T-helper 2 cell treated with Interferon-gamma antibody and Interleukin-4, amounts not matched to agents 5 μg/mL and 100 μg/mL, for 36 hours (primary cell): ENCODE measurements at regions not wholly inside any gene's neighbourhood (a gene's known extent, or its start where the extent isn't known, plus 50 kb on each side); places are given as distances from the start of the nearest gene placed in this dataset.

Source experiments
- DNase-seq: peaks from one replicate; pipeline ENCODE4 v3.0.0; 2021; ENCODE audit warnings: low spot score
- H3K27ac Mint-ChIP-seq: one replicate; pipeline ENCODE4 v1.8.0; 2021; ENCODE audit warnings: mild to moderate bottlenecking, mixed read lengths
- H3K27me3 Mint-ChIP-seq: one replicate; pipeline ENCODE4 v1.8.0; 2021; ENCODE audit warnings: low read depth, mixed read lengths
- H3K36me3 Mint-ChIP-seq: one replicate; pipeline ENCODE4 v1.8.0; 2021; ENCODE audit warnings: low read depth, mixed read lengths
- H3K4me1 Mint-ChIP-seq: one replicate; pipeline ENCODE4 v1.8.0; 2021; ENCODE audit warnings: low read depth, mixed read lengths
- H3K4me3 Mint-ChIP-seq: one replicate; pipeline ENCODE4 v1.8.0; 2022; ENCODE audit warnings: mild to moderate bottlenecking, moderate library complexity, mixed read lengths
- H3K9me3 Mint-ChIP-seq: one replicate; pipeline ENCODE4 v1.8.0; 2021; ENCODE audit warnings: mixed read lengths

DNA sequence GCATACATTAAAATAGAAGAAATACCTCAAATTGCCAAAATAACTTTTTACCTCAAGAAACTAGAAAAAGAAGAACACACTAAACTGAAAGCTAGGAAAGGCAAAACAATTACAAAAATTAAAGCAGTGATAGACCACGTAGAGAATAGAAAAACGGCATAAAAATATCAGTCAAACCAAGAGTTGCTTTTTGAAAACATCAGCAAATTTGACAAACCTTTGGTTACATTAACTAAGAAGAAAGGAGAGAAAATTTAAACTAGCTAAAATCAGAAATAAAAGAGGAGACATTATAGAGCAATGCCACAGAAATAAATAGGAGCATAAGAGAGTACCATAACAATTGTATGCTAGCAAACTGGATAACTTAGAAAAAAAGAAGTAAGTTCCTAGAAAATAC is 553.8 kb downstream of the CCER1 start:
- Mint-ChIP-seq H3K4me3 (no peak overlapping the region), H3K4me1 (no peaks in the 10 kb centered on the region), H3K36me3 (no peaks in the 10 kb centered on the region), H3K27ac (no peak overlapping the region), H3K27me3 (no peaks in the 10 kb centered on the region), H3K9me3 (peaks cover 11% of the 10 kb centered on the region)
- DNase-seq, result no peak

DNA sequence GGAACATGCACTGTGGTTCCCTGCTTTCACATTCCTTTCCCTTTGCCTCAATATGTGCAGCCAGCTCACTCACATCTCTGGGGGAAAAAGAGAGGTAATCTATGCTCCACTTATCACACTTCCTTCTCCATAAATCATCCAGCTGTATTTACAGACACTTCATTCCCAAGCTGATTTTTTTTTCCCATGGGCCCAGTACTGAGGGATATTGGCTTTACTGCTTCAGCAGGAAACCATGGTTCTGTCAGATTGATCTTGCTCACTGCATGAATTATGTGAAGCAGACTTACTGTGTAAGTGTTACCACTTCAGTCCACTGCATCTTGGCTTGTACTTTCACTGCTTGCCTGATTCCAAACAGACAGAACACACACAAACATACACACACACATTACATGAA is 555.6 kb downstream of the CCER1 start:
- Mint-ChIP-seq H3K9me3 (peaks cover 19% of the 10 kb centered on the region), H3K4me3 (no peak overlapping the region), H3K36me3 (no peaks in the 10 kb centered on the region), H3K27ac (no peak overlapping the region), H3K4me1 (no peaks in the 10 kb centered on the region), H3K27me3 (no peaks in the 10 kb centered on the region)
- DNase-seq, result no peak

DNA sequence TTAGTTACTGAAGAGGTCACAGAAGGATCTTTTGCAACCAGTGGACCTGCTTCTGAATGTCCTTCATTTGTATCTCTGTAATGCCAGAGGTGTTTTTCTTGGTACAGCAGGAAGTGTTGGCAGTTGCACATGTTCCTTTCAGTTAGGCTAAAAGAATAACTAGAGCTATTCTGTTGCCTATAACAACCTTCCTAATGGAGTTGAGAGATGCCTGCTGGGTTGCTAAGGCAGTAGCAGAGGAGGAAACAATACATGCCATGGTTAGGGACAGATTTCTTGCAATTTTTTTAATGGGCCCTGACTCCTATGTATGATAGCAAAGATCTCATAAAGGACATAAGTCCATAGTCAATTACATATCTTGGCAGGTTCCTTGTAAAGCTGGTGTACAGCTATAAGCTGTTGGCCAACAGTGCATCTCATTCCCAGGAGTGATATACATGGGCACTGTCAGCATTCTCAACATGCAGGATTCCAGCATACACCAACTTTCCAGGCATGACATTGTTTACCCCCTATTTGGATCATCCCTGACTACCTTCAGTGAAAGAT is 556.6 kb downstream of the CCER1 start:
- no peaks in the 10 kb centered on the region for H3K4me1 Mint-ChIP-seq
- no peak overlapping the region for H3K27ac Mint-ChIP-seq
- peaks cover 19% of the 10 kb centered on the region for H3K9me3 Mint-ChIP-seq
- H3K36me3 Mint-ChIP-seq, result no peaks in the 10 kb centered on the region
- H3K4me3 Mint-ChIP-seq, result no peak overlapping the region
- DNase-seq, result no peak
- H3K27me3 Mint-ChIP-seq, result no peaks in the 10 kb centered on the region

DNA sequence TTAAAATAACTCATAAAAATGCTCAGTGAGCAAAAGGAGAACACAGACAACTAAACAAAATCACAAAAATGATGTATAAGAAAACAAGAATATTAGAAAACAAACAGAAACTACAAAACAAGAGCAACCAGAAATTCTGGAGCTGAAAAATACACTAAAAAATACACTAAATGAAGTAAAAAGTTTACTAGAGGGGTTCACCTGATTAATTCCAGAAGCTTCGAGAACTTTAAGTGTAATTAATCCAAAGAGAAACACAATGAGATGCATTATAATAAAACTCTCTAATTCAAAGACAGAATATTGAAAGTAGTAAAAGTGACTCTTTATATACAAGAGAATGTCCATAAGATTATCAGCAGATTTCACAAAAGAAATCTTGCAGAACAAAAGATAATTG is 558.4 kb downstream of the CCER1 start:
- Mint-ChIP-seq H3K27ac (no peak overlapping the region), H3K27me3 (no peaks in the 10 kb centered on the region), H3K9me3 (peaks cover 19% of the 10 kb centered on the region), H3K4me3 (no peak overlapping the region), H3K36me3 (no peaks in the 10 kb centered on the region), H3K4me1 (no peaks in the 10 kb centered on the region)
- DNase-seq, result no peak

- Mint-ChIP-seq H3K4me3 (no peak overlapping the region), H3K27ac (no peak overlapping the region), H3K36me3 (no peaks in the 10 kb centered on the region), H3K9me3 (peaks cover 19% of the 10 kb centered on the region), H3K4me1 (no peaks in the 10 kb centered on the region), H3K27me3 (no peaks in the 10 kb centered on the region)
- no peak for DNase-seq
Observed at GRCh38 chr12:90393652-90394051, 561.3 kb downstream of the CCER1 start.

DNA sequence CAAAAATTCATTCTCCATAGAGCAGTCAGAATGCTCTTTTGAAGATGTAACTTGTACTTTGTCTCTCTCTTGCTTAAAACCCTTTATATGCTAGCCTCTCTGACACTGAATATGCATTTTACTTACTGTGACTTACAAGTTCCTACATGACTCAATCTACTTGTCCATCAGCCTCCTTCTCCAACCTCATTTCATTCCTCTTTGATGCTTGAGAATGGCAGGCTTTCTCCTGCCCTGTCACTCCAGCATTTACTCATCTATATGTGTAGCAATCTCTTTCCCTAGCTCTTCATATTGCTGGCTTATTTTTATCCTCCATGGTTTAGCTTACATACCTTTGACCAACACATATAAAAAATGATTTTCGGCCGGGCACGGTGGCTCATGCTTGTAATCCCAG is 561.9 kb downstream of the CCER1 start:
- Mint-ChIP-seq H3K9me3 (peaks cover 16% of the 10 kb centered on the region), H3K27ac (no peak overlapping the region), H3K4me3 (no peak overlapping the region), H3K27me3 (no peaks in the 10 kb centered on the region), H3K4me1 (no peaks in the 10 kb centered on the region), H3K36me3 (no peaks in the 10 kb centered on the region)
- DNase-seq, result no peak

- Mint-ChIP-seq H3K36me3 (no peaks in the 10 kb centered on the region), H3K27me3 (no peaks in the 10 kb centered on the region), H3K4me1 (no peaks in the 10 kb centered on the region), H3K4me3 (no peak overlapping the region), H3K27ac (no peak overlapping the region), H3K9me3 (peaks cover 6% of the 10 kb centered on the region)
- DNase-seq, result no peak
Observed at GRCh38 chr12:90390947-90391346, 564.0 kb downstream of the CCER1 start.

GRCh38 chr12:90368081-90368480 is 586.9 kb downstream of the CCER1 start:
- no peaks in the 10 kb centered on the region for H3K27me3 Mint-ChIP-seq
- H3K4me1 Mint-ChIP-seq, result no peaks in the 10 kb centered on the region
- no peak overlapping the region for H3K4me3 Mint-ChIP-seq
- no peak overlapping the region for H3K27ac Mint-ChIP-seq
- DNase-seq, result no peak
- no peaks in the 10 kb centered on the region for H3K9me3 Mint-ChIP-seq
- no peaks in the 10 kb centered on the region for H3K36me3 Mint-ChIP-seq

DNA sequence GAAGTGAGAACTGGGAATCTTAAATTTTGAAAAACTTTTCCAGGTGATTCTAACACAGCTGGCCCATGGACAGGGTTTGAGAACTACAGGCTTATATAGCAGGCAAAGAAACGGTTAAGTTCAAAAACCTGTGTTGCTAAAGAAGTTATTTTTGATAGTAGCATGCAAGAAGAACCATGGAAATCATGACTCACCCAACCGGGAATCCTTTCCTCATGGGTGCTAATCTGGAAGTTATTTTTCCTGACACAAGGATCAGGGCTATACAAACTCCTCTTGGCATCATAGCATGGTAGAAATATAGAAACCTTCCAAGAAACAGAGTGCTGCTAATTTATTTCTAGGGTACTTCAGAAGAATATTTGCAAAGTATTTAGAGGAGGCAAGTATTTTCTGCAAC is 588.7 kb downstream of the CCER1 start:
- Mint-ChIP-seq H3K27ac (no peak overlapping the region), H3K27me3 (no peaks in the 10 kb centered on the region), H3K36me3 (no peaks in the 10 kb centered on the region), H3K9me3 (no peaks in the 10 kb centered on the region), H3K4me3 (no peak overlapping the region), H3K4me1 (no peaks in the 10 kb centered on the region)
- DNase-seq, result no peak

DNA sequence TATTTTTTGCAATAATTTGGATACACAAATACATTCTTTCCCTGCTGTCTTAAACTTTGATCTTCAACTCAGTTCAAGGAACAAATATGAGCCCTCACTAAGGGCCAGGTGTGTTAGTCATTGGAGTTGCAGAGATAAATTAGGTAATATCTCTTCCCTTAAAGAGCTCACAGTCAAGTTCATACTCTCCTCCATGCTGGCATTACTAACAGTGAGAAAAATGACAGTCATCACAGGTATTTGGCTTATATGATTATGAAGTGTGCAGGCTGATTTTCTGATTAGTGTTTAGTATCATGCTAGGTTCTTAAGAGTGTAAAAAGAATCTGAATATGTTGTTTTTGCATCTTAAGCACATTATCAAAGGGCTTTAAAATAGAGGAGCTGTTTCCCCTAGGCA is 594.7 kb downstream of the CCER1 start:
- DNase-seq, result no peak
- Mint-ChIP-seq H3K4me3 (no peak overlapping the region), H3K27me3 (no peaks in the 10 kb centered on the region), H3K27ac (no peak overlapping the region), H3K36me3 (no peaks in the 10 kb centered on the region), H3K9me3 (no peaks in the 10 kb centered on the region), H3K4me1 (no peaks in the 10 kb centered on the region)

- H3K4me1 Mint-ChIP-seq, result no peaks in the 10 kb centered on the region
- no peak for DNase-seq
- no peak overlapping the region for H3K4me3 Mint-ChIP-seq
- H3K27ac Mint-ChIP-seq, result no peak overlapping the region
- no peaks in the 10 kb centered on the region for H3K27me3 Mint-ChIP-seq
- no peaks in the 10 kb centered on the region for H3K36me3 Mint-ChIP-seq
- H3K9me3 Mint-ChIP-seq, result no peaks in the 10 kb centered on the region
Observed at GRCh38 chr12:90355711-90356355, 599.1 kb downstream of the CCER1 start.

DNA sequence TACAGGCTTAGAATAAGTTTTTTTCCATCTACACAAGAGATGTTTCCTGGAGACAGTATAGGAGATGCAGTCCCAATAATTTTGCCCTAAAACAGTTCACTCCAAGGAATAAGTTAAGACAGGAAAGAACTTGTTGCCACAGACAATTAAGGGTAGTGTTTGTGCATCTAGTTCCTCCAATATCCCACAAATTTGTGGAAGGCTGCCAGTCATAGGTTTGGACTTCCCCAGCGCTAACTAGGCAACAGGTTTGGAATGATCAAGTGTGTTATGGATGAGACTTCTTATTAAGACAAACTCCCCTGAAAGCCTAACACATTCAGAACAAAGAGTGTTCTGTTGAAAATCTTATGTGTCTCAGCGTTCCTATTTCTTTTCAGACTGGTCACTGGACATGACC is 611.0 kb downstream of the CCER1 start:
- H3K9me3 Mint-ChIP-seq, result no peaks in the 10 kb centered on the region
- no peak overlapping the region for H3K27ac Mint-ChIP-seq
- H3K4me3 Mint-ChIP-seq, result no peak overlapping the region
- no peak for DNase-seq
- no peaks in the 10 kb centered on the region for H3K36me3 Mint-ChIP-seq
- no peaks in the 10 kb centered on the region for H3K4me1 Mint-ChIP-seq
- no peaks in the 10 kb centered on the region for H3K27me3 Mint-ChIP-seq

- H3K36me3 Mint-ChIP-seq, result no peaks in the 10 kb centered on the region
- no peaks in the 10 kb centered on the region for H3K4me1 Mint-ChIP-seq
- no peak overlapping the region for H3K4me3 Mint-ChIP-seq
- no peaks in the 10 kb centered on the region for H3K27me3 Mint-ChIP-seq
- H3K27ac Mint-ChIP-seq, result no peak overlapping the region
- H3K9me3 Mint-ChIP-seq, result no peaks in the 10 kb centered on the region
- no peak for DNase-seq
Observed at GRCh38 chr12:90342081-90342480, 612.9 kb downstream of the CCER1 start.

DNA sequence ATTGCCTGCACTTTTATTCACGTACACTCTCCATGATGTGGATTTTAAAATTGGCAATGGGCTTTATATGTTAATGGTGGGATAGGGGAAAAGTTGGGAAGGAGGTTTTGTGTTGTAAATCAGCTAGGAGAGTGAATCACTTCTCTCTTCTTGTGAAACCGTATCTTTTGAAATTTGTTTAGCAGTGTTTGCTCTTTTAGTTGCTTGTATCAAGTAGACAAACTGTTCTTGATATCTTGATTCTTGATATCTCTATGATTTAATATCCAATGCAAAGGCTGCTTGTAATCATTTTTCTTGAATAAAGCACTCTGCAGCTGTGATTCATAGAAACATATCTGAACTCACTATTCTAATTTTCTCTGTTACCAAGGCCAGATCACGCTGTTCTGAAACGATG is 615.1 kb downstream of the CCER1 start:
- H3K9me3 Mint-ChIP-seq, result no peaks in the 10 kb centered on the region
- no peaks in the 10 kb centered on the region for H3K36me3 Mint-ChIP-seq
- H3K4me3 Mint-ChIP-seq, result no peak overlapping the region
- no peaks in the 10 kb centered on the region for H3K27me3 Mint-ChIP-seq
- no peak overlapping the region for H3K27ac Mint-ChIP-seq
- no peak for DNase-seq
- no peaks in the 10 kb centered on the region for H3K4me1 Mint-ChIP-seq

DNA sequence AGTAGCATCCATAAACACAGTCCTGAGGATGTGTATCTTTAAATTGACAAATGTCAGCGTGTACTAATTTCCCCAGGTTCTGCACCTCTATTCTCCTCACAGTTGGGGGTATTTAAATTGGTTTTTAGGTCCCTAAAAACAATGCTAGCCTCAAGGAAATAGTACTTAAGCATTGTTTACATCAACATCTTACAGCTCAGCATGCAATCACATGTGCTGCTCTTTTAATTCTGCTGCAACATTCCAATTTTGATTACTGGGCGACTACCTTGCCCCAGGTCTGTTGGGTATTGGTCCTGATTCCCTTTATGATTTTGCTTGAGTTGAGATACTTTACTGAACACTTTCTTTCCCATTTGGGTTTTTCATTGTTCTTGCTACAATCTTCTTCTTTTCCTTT is 616.6 kb downstream of the CCER1 start:
- Mint-ChIP-seq H3K27ac (no peak overlapping the region), H3K4me1 (no peaks in the 10 kb centered on the region), H3K36me3 (no peaks in the 10 kb centered on the region), H3K4me3 (no peak overlapping the region), H3K27me3 (no peaks in the 10 kb centered on the region), H3K9me3 (no peaks in the 10 kb centered on the region)
- DNase-seq, result no peak
